ENCODE measurements at regions not wholly inside any gene's neighbourhood (a gene's known extent, or its start where the extent isn't known, plus 50 kb on each side); places are given as distances from the start of the nearest gene placed in this dataset.
"Not testable (repeated sequence)": the region's sequence is repeated elsewhere in the genome, so short reads cannot be mapped to it uniquely, and the experiment has no call there.

DNA sequence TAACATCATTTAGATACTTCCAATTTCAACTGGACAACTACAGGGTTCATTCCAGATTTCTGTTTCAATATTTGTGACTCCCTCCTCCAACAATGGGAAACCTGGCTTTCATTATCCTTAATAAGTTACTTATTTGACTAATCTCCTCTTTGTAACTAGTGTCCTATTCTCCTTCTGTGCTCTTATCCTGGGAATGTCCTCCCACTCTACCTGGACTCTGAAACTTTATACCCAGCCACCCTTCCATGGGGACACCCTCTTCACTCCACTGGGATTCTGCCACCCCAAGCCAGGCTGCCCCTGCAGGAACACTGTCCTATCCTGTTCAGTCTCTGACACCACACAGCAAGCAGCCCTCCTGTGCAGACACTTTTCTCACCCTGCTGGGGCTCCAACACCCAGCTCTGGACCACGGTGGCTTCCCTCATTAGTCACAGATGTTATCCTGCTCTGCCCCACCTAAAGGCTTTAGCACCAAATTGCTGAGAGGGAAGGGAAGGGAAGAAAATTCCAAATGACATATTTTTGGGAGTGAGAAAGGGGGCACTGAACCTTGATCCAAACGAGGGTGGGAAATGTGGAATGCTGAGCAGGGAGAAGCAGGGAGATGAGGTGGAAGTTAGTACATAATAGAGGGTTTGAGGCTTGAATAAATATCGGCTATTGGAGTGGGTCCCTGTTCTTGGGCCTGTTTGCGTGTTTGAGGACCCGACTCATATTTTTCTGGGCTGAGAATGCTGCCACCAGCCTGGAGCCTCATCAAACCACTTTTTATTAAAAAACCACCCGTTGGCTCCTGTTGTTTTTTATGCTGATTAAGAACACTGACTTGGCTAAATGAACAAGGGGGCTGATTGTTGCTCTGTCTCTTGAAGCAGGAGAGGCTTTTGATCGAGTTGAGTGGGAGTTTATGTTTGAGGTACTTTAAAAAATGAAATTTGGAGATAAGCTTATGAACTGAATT, 54.0 kb upstream of the AKIRIN2 start:
- no peak for DNase-seq

DNA sequence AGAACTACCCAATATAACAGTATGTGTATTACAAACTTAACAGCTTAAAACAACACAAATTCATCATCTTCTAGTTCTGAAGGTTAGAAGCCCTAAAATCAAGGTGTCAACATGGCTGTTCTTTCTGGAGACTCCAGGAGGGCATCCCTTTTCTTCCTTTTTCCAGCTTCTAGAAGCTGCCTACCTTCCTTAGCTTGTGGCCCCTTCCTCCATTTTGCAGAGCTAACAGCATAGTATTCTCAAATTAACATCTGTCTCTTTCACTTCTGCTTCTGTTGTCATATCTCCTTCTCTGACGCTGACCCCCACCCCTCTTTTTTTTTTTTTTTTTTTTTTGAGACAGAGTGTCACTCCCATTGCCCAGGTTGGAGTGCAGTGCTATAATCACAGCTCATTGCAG, 52.8 kb upstream of the AKIRIN2 start:
- DNase-seq = no peak

DNA sequence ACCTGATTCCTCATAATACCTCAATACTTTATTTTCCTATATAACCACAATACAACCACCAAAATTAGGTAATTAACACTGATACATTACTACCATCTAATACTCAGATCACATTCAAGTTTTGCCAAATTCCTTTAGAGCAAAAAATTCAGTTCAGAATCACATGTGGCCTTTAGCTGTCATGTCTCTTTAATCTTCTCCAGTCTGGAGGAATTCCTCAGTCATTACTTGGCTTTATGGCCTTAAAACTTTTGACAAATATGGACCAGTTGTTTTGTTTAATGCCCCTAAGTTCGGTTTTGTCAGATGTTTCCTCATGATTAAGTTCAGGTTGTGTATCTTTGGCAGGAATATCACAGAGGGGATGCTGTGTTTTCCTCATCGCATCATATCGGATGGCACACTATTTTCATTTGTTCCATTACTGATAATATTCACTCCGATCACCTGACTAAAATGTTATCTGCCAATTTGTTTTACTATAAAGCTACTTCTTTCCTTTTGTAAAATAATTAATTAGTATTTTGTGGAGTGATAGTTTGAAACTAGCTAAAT, 51.2 kb upstream of the AKIRIN2 start:
- DNase-seq = no peak

DNA sequence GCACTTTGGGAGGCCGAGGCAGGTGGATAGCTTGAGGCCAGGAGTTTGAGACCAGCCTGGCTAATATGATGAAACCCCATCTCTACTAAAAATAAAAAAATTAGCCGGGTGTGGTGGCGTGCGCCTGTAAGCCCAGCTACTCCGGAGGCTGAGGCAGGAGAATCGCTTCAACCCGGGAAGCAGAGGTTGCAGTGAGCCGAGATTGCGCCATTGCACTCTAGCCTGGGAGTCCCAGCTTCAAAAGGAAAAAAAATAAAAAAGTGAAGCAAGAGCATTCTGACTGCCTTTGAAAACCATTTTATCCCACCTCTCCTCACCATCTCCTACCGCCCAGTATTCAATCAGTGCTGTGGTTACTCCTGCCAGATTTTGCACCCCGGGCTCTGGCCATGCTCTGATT, 50.5 kb upstream of the AKIRIN2 start:
- DNase-seq = not testable (repeated sequence)

Measured in stimulated activated CD4-positive, alpha-beta T cell treated with anti-CD3 and anti-CD28 coated beads, Interleukin-2, amount 100 ng/mL, for 24 hours (primary cell).